ENCODE measurements at regions not wholly inside any gene's neighbourhood (a gene's known extent, or its start where the extent isn't known, plus 50 kb on each side); places are given as distances from the start of the nearest gene placed in this dataset.

DNA sequence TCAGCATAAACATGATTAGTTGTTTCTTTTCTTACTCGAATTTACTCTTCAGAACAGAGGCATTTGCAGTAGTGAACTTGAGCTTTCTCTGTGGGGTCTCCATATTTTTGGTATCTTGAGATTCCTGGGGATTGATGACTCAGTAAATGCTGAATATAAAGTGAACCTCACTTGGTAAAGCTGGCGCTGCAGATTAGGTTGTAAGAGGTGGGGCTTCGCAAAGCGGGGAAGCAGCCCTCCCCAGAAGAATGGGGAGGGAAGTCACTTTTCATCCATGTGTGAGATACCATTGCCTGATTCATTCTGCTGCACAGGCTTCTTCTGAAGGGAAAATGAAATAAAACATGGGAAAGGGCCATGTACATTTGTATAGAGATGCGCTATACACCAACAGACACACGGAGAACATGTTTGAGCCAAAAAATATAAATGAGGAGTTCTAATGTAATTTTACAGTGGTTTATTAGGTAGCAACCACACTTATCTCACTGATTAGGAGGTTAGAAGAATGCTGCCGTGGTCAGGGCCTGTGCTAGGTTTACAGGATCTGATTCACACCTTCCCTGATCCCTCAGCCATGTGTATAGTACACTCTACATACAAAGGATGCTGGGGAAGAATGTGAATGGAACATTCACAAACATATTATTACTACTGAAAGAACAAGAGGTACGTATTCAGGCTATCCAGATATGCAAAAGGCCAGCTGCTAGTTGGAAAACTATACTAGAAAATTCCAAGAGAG is 63.5 kb downstream of the DNTTIP2 start:
- peak; percentile 89 for DNase-seq

DNA sequence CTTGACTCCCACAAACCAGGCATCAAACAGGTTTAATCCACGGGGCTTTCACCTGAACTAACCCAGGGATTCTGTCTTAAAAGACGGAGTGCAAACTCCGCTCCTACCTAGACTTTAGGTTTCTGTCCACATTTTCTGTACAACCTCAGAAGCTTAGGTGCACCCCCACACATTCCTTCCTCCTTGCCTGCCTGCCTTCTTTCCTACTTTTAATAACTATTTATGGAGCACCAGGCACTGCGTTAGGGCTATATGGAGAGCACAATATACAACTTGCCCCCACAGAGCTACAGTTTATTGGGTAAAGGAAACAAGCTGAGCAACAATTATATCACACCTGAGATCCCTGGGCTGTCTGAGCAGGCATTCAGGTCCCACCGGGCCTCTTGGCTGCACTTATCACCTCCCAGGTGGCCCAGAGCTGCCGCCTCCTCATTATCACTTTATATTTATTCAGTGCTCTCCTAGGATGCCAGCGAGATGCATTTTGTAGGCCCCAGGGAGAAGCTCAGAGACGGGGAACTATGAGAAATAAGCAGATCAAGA is 64.1 kb downstream of the DNTTIP2 start:
- DNase-seq, result peak; percentile 37

- DNase-seq, result peak; percentile 84
These were observed 64.8 kb downstream of the DNTTIP2 start for GRCh38 chr1:93814059-93814794.

DNA sequence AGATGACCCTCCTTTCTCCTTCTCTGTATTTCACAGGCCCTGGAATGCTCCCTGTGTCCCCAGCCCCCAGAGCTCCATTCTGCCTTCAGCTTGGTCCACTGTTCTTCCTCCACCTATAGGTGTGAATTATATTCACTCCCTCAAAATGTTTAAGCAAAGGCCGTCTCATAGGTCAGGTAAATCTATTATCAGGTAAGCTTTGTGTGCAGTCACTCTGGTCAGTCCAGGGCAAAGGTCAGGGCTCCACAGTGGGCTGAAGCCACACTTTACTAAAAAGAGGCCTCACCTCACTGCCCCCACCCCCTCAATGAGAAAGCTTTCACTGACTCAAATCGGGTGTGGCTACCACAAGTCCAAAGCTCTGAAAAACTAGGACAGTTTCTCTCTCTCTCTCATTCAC is 65.9 kb downstream of the DNTTIP2 start:
- no peak for DNase-seq

DNA sequence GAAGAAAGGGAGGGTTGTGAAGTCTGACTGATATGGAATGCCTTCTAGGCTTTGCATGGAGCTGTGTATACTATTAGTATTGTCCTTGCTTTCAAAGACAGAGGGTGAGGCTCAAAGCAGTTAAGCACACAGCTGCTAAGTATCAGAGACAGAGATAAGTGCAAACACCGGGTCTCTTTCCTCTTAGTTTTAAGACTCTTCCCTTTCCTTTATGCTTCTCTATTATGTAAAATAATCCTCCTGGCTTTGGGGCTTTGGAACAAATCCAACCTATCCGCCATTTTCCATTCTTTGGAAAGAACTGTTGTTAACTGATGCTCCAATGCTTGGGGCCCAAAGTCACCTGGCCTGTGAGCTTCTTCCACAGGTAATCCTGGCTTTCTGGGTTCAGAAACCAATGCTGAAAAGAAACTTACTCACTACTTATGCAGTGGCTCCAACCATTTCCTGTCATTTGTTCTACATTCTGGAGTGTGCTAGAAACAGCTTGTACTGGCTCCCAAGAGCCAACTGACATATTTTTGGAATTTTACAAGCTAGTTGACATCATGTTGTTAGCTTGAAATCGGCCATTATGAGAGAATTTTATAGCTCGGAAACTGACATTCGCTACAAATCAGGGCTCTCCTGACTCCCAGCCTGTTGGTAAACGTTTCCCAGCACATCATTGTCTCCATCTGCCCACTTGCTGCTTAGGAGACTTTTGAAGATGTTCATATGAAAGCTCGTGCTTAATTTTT is 67.5 kb downstream of the DNTTIP2 start:
- DNase-seq, result peak; percentile 41

DNA sequence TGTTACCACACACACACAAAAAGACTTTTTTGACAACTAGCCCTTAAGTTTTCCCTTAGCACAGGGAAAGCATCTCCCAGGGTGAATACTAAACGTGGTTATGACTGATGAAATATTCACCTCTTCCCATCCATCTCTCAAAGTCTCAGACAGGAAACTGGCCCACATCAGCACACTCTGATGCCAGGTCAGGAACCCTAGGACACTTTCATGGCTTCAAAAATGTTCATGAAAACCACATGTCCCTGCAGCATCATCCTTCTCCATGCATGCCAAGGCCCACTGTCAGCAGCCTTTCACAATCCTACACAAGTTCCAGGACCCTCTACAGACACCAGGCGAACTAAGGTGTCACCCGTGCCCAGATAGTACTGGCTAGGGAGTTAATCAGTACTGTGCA is 68.7 kb downstream of the DNTTIP2 start:
- peak; percentile 87 for DNase-seq

DNA sequence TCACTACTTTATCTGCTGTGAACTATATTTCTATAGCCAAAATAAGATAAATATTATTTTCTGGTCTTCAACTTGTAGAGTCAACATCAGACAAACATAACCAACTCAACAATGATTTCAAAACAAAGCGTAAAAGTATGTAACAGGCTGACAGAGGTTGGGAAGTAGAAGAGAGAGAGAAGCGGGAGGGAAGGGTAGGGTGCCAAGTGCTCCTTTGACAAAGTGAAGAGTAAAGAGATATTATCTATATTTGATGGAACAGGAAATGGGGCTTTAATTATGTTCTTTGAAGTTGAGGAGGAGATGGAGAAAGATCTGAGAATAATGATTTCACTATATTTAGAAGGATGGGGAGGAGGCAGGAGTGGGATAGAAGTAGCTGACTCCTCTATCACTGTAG is 70.1 kb downstream of the DNTTIP2 start:
- DNase-seq, result no peak

GRCh38 chr1:93807311-93807930 is 71.6 kb downstream of the DNTTIP2 start:
- no peak for DNase-seq

- peak; percentile 61 for DNase-seq
These were observed 73.9 kb downstream of the DNTTIP2 start for GRCh38 chr1:93805027-93805610.

DNA sequence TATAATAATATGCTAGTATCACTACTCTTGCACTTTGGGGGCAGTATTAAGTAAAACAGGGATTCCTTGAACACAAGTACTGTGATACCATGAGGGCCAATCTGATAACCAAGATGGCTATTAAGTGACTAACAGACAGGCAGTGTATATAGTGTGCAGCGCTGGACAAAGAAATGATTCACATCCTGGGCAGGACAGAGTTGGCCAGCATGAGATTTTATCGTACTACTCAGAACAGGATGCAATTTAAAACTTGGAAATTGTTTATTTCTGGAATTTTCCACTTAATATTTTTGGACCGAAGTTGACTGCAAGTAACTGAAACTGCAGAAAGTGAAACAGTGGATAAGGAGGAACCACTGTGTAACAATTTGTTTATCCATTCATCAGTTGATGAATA is 74.6 kb downstream of the DNTTIP2 start:
- peak; percentile 87 for DNase-seq

GRCh38 chr1:93801471-93801870 is 77.5 kb downstream of the DNTTIP2 start:
- DNase-seq, result no peak

- DNase-seq, result no peak
These were observed 78.2 kb downstream of the DNTTIP2 start for GRCh38 chr1:93800856-93801255.

- peak; percentile 96 for DNase-seq
These were observed 80.7 kb downstream of the DNTTIP2 start for GRCh38 chr1:93798291-93798690.

- DNase-seq, result no peak
These were observed 94.5 kb downstream of the DNTTIP2 start for GRCh38 chr1:93784538-93784937.

- DNase-seq, result no peak
These were observed 95.1 kb downstream of the DNTTIP2 start for GRCh38 chr1:93783876-93784275.

- peak; percentile 90 for DNase-seq
These were observed 98.0 kb upstream of the BCAR3 start for GRCh38 chr1:93779540-93780165.

GRCh38 chr1:93778457-93778856 is 96.8 kb upstream of the BCAR3 start:
- DNase-seq, result no peak

DNA sequence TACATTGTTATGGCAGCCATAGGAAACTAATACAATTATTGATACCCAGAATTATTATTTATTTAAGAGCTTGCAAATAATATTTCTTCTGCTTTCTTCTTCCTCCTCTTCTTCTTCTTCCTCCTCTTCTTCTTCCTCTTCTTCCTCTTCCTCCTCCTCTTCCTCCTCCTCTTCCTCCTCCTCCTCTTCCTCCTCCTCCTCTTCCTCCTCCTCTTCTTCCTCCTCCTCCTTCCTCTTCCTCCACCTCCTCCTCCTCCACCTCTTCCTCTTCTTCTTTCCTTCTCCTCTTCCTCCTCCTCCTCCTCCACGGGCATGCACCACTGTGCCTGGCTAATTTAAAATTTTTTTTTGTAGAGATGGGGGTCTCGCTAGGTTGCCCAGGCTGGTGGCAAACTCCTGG is 95.6 kb upstream of the BCAR3 start:
- no peak for DNase-seq

DNA sequence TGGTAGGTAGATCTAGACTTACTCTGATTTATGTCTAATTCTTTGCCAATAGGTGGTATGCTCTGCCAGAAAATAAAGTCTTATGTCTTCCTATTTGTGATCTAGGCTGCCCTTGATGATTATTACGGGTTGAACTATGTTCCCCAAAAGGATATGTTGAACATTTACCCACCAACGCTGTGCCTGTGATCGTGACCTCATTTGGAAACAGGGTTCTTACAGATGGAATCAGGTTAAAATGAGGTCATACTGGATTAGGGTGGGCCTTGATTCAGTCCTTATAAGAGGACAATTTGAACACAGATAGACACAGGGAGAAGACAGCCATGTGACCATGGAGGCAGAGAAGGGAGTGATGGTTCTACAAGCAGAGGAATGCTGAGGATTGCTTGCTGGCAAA is 95.1 kb upstream of the BCAR3 start:
- DNase-seq, result no peak

DNA sequence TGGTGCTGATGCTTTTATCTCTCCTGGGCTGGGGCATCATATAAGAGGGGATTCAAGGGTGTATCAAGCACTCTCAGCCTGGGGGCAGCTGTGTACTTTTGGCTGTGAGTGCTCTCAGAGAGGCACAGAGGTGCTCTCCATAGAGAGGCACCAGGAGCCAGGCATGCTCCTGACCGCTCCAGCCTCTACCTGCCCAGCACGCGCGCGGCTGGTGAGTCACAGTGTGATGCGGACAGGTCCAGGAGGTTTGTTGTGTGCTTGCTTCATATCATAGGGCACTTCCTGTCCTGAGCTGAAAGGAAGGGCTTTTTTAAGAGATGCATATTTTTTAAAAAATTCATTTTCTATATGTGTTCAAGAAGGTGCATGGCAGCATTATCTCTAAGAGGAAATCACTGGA is 93.6 kb upstream of the BCAR3 start:
- no peak for DNase-seq

GRCh38 chr1:93774707-93775106 is 93.1 kb upstream of the BCAR3 start:
- peak; percentile 82 for DNase-seq

Measured in fibroblast of upper back skin (primary cell).